T-cell (primary cell): ENCODE measurements at regions not wholly inside any gene's neighbourhood (a gene's known extent, or its start where the extent isn't known, plus 50 kb on each side); places are given as distances from the start of the nearest gene placed in this dataset.

Source experiments
- ATAC-seq, 4 experiments: fragments of 200-7000 bp in 3 of 4; fragments of 150-1000 bp in 1 of 4; cut with Tn5 transposase; replicated peaks in 1 of 4; 1 replicate in 3 of 4; 2 replicates in 1 of 4; pipeline ENCODE4 v1.10.0; 2021; ENCODE audit warnings: moderate library complexity in 3 of 4, mild to moderate bottlenecking in 2 of 4, moderate number of reproducible peaks in 1 of 4
- CTCF ChIA-PET, 2 donors: fragments of 300-600 bp; sonication (Branson Sonifier 250); formaldehyde crosslinking; loops; one replicate each; lab custom pipeline; 2022; ENCODE audit warnings: antibody characterized with exemption in 2 of 2; lab: Charles Lee
- POLR2A ChIA-PET, 2 donors: fragments of 300-600 bp; sonication (Branson Sonifier 250); formaldehyde crosslinking; loops; one replicate each; lab custom pipeline; 2022; ENCODE audit warnings: antibody characterized with exemption in 2 of 2; lab: Charles Lee
- DNase-seq, 35 experiments: peaks; one replicate each; pipeline versions ENCODE4 v3.0.0 to v3.0.0-alpha.2; 2013 to 2023
- H3K27ac ChIP-seq: one replicate; pipeline ENCODE4 v1.5.1; 2013; ENCODE audit warnings: low read length
- H3K27me3 ChIP-seq, 2 experiments: replicated peaks in 1 of 2; 1 replicate in 1 of 2; 2 replicates in 1 of 2; pipeline versions ENCODE4 v1.6.1 to v1.7.0; 2013; ENCODE audit warnings: low read length in 1 of 2, mixed read lengths in 1 of 2; ENCODE audit not compliant: control insufficient read depth in 2 of 2, insufficient read depth in 2 of 2; ENCODE audit errors: extremely low read depth in 1 of 2
- H3K36me3 ChIP-seq, 2 donors: 1 replicate in 1 of 2; 2 replicates in 1 of 2; pipeline versions ENCODE4 v1.6.1 to v1.7.0; 2013; ENCODE audit warnings: low read length in 1 of 2; ENCODE audit not compliant: control insufficient read depth in 2 of 2, insufficient read depth in 1 of 2; ENCODE audit errors: extremely low read depth in 1 of 2
- H3K4me1 ChIP-seq, 2 experiments: 1 replicate in 1 of 2; 2 replicates in 1 of 2; pipeline versions ENCODE4 v1.6.1 to v1.7.0; 2013; ENCODE audit warnings: low read length in 2 of 2, mixed read lengths in 1 of 2; ENCODE audit not compliant: insufficient read depth in 2 of 2, control insufficient read depth in 1 of 2; ENCODE audit errors: extremely low read depth in 1 of 2
- H3K4me3 ChIP-seq, 2 donors: 1 replicate in 1 of 2; 2 replicates in 1 of 2; pipeline versions ENCODE4 v1.5.1 to v1.7.0; 2013; ENCODE audit warnings: mild to moderate bottlenecking in 2 of 2, low read length in 1 of 2, moderate library complexity in 1 of 2; ENCODE audit not compliant: control insufficient read depth in 1 of 2; ENCODE audit errors: extremely low read depth in 1 of 2
- H3K9me3 ChIP-seq: 2 replicates; pipeline ENCODE4 v1.7.0; 2013
- H3K27ac Mint-ChIP-seq, 2 donors: one replicate each; pipeline ENCODE4 v1.8.0; 2020 to 2021; ENCODE audit warnings: mild to moderate bottlenecking in 2 of 2, mixed read lengths in 2 of 2
- H3K27me3 Mint-ChIP-seq, 2 donors: one replicate each; pipeline ENCODE4 v1.8.0; 2021 to 2022; ENCODE audit warnings: mixed read lengths in 2 of 2
- H3K36me3 Mint-ChIP-seq: one replicate; pipeline ENCODE4 v1.8.0; 2021; ENCODE audit warnings: mixed read lengths
- H3K4me1 Mint-ChIP-seq, 3 donors: one replicate each; pipeline ENCODE4 v1.8.0; 2020 to 2022; ENCODE audit warnings: mixed read lengths in 3 of 3, mild to moderate bottlenecking in 1 of 3
- H3K4me3 Mint-ChIP-seq, 3 donors: one replicate each; pipeline ENCODE4 v1.8.0; 2020 to 2022; ENCODE audit warnings: mild to moderate bottlenecking in 3 of 3, mixed read lengths in 3 of 3, moderate library complexity in 3 of 3
- H3K9me3 Mint-ChIP-seq, 3 donors: one replicate each; pipeline ENCODE4 v1.8.0; 2020 to 2022; ENCODE audit warnings: mixed read lengths in 3 of 3
- WGBS: methylation state at CpG from one replicate; pipeline ENCODE4 v1.1.5; 2013; ENCODE audit warnings: missing lambda C conversion rate; ENCODE audit not compliant: insufficient coverage; 5-methylcytosine and 5-hydroxymethylcytosine counted together

- H3K4me1 Mint-ChIP-seq, result no peaks in the 10 kb centered on the region
- no peaks in the 10 kb centered on the region for H3K36me3 Mint-ChIP-seq
- no CpG with 5 or more reads among the region's 4 CpGs for WGBS
- no peaks in the 10 kb centered on the region for H3K27me3 ChIP-seq
- no peak overlapping the region for H3K4me3 Mint-ChIP-seq
- H3K36me3 ChIP-seq, result no peaks in the 10 kb centered on the region
- no peak overlapping the region for H3K27ac ChIP-seq
- no peak for DNase-seq
- H3K4me1 ChIP-seq, result no peaks in the 10 kb centered on the region
- H3K9me3 ChIP-seq, result no peaks in the 10 kb centered on the region
- ATAC-seq, result no peak
- no peaks in the 10 kb centered on the region for H3K9me3 Mint-ChIP-seq
- ChIA-PET CTCF (no interaction called here), POLR2A (no interaction called here)
- no peak overlapping the region for H3K4me3 ChIP-seq
- H3K27me3 Mint-ChIP-seq, result no peaks in the 10 kb centered on the region
- no peak overlapping the region for H3K27ac Mint-ChIP-seq
These were observed 302.6 kb upstream of the MC4R start for GRCh38 chr18:60675126-60675525.

GRCh38 chr18:60675801-60676200 lies 303.2 kb upstream of the MC4R start:
- no peaks in the 10 kb centered on the region for H3K4me1 ChIP-seq

GRCh38 chr18:60676815-60677214 lies 304.2 kb upstream of the MC4R start:
- Mint-ChIP-seq H3K9me3 (peaks cover 0 to 2% (median 2%) of the 10 kb centered on the region in 3 donors), H3K27ac (no peak overlapping the region), H3K36me3 (no peaks in the 10 kb centered on the region), H3K27me3 (no peaks in the 10 kb centered on the region), H3K4me3 (no peak overlapping the region), H3K4me1 (no peaks in the 10 kb centered on the region)
- Histone ChIP-seq H3K9me3 (no peaks in the 10 kb centered on the region), H3K4me3 (no peak overlapping the region), H3K4me1 (no peaks in the 10 kb centered on the region), H3K27me3 (no peaks in the 10 kb centered on the region), H3K36me3 (no peaks in the 10 kb centered on the region), H3K27ac (no peak overlapping the region)
- ChIA-PET POLR2A (no interaction called here), CTCF (no interaction called here)
- 72% methylated on average over 3 of the region's 4 CpGs for WGBS
- ATAC-seq (no peak), DNase-seq (no peak)

More at GRCh38 chr18:60675801-60676200, 303.2 kb upstream of the MC4R start:
- ChIA-PET CTCF (no interaction called here), POLR2A (no interaction called here)
- H3K36me3 ChIP-seq, result no peaks in the 10 kb centered on the region
- H3K4me3 Mint-ChIP-seq, result no peak overlapping the region
- no peak overlapping the region for H3K27ac Mint-ChIP-seq
- H3K9me3 Mint-ChIP-seq, result no peaks in the 10 kb centered on the region
- WGBS, result no CpG with 5 or more reads among the region's 2 CpGs
- H3K4me1 Mint-ChIP-seq, result no peaks in the 10 kb centered on the region
- no peak overlapping the region for H3K27ac ChIP-seq
- no peak overlapping the region for H3K4me3 ChIP-seq
- DNase-seq (no peak), ATAC-seq (no peak)
- no peaks in the 10 kb centered on the region for H3K27me3 ChIP-seq
- no peaks in the 10 kb centered on the region for H3K27me3 Mint-ChIP-seq
- no peaks in the 10 kb centered on the region for H3K36me3 Mint-ChIP-seq
- no peaks in the 10 kb centered on the region for H3K9me3 ChIP-seq

GRCh38 chr18:60684843-60685513 lies 312.4 kb upstream of the MC4R start:
- Histone ChIP-seq H3K9me3 (no peaks in the 10 kb centered on the region), H3K4me1 (no peaks in the 10 kb centered on the region), H3K27me3 (no peaks in the 10 kb centered on the region), H3K4me3 (no peak overlapping the region), H3K36me3 (no peaks in the 10 kb centered on the region), H3K27ac (no peak overlapping the region)
- no peak for ATAC-seq
- H3K9me3 Mint-ChIP-seq, result peaks cover 0 to 4% (median 4%) of the 10 kb centered on the region in 3 donors
- 67% methylated on average over 3 of the region's 6 CpGs for WGBS
- H3K27me3 Mint-ChIP-seq, result no peaks in the 10 kb centered on the region
- ChIA-PET POLR2A (no interaction called here), CTCF (no interaction called here)
- no peaks in the 10 kb centered on the region for H3K4me1 Mint-ChIP-seq
- no peaks in the 10 kb centered on the region for H3K36me3 Mint-ChIP-seq
- no peak for DNase-seq
- H3K27ac Mint-ChIP-seq, result no peak overlapping the region
- no peak overlapping the region for H3K4me3 Mint-ChIP-seq

GRCh38 chr18:60686142-60686541 lies 313.6 kb upstream of the MC4R start:
- no peaks in the 10 kb centered on the region for H3K27me3 ChIP-seq
- H3K4me1 Mint-ChIP-seq, result no peaks in the 10 kb centered on the region
- no peaks in the 10 kb centered on the region for H3K4me1 ChIP-seq
- no peaks in the 10 kb centered on the region for H3K36me3 ChIP-seq
- ChIA-PET CTCF (no interaction called here), POLR2A (interaction anchor here in 1 of 2 donors (0.6 kb wide), 1 partner anchor 428 kb away, joined by 4 read pairs; no protein-coding TSS in a partner anchor)
- H3K27ac Mint-ChIP-seq, result no peak overlapping the region
- no peak overlapping the region for H3K27ac ChIP-seq
- no peaks in the 10 kb centered on the region for H3K36me3 Mint-ChIP-seq
- WGBS, result 82% methylated on average over 3 of the region's 3 CpGs
- ATAC-seq (no peak), DNase-seq (no peak)
- H3K9me3 Mint-ChIP-seq, result peaks cover 0 to 4% (median 4%) of the 10 kb centered on the region in 3 donors
- H3K27me3 Mint-ChIP-seq, result no peaks in the 10 kb centered on the region
- no peak overlapping the region for H3K4me3 ChIP-seq
- no peaks in the 10 kb centered on the region for H3K9me3 ChIP-seq
- H3K4me3 Mint-ChIP-seq, result no peak overlapping the region

GRCh38 chr18:60691061-60691460 lies 318.5 kb upstream of the MC4R start:
- ChIA-PET POLR2A (no interaction called here), CTCF (no interaction called here)
- H3K36me3 ChIP-seq, result no peaks in the 10 kb centered on the region
- no peak for DNase-seq
- no peaks in the 10 kb centered on the region for H3K27me3 Mint-ChIP-seq
- no peaks in the 10 kb centered on the region for H3K36me3 Mint-ChIP-seq
- no peaks in the 10 kb centered on the region for H3K9me3 ChIP-seq
- H3K4me1 Mint-ChIP-seq, result no peaks in the 10 kb centered on the region
- H3K27ac ChIP-seq, result no peak overlapping the region
- no peak overlapping the region for H3K4me3 ChIP-seq
- H3K27me3 ChIP-seq, result no peaks in the 10 kb centered on the region
- no peak for ATAC-seq
- H3K4me3 Mint-ChIP-seq, result no peak overlapping the region
- H3K9me3 Mint-ChIP-seq, result peaks cover 0 to 7% (median 3%) of the 10 kb centered on the region in 3 donors
- no peak overlapping the region for H3K27ac Mint-ChIP-seq
- H3K4me1 ChIP-seq, result no peaks in the 10 kb centered on the region

DNA sequence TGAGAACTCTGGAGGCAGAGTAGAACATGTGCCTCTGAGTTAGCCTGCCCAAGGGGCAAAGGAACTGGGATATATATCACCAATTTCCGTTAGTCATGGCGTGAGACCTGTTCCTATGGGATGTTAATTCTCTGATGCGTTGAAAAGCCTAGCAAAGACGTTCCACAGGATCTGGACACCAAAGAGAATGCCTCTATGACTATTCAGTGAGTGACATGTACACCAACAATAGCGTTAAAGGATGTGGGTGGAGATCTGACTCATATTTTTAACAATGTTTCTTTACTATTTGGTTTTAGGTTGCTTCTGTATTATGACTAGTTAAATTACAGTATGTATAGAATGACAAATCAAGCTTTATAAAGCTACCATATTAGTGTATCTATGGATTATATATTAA lies 320.9 kb upstream of the MC4R start:
- ATAC-seq, result no peak
- POLR2A ChIA-PET, result no interaction called here
- 67% methylated on average over 2 of the region's 5 CpGs for WGBS

More for the DNA sequence above, 320.9 kb upstream of the MC4R start:
- no peak for DNase-seq
- peaks cover 0 to 5% (median 3%) of the 10 kb centered on the region in 3 donors for H3K9me3 Mint-ChIP-seq
- H3K4me1 Mint-ChIP-seq, result no peaks in the 10 kb centered on the region
- Histone ChIP-seq H3K36me3 (no peaks in the 10 kb centered on the region), H3K9me3 (no peaks in the 10 kb centered on the region), H3K4me1 (no peaks in the 10 kb centered on the region), H3K4me3 (no peak overlapping the region), H3K27me3 (no peaks in the 10 kb centered on the region), H3K27ac (no peak overlapping the region)
- CTCF ChIA-PET, result no interaction called here
- no peak overlapping the region for H3K27ac Mint-ChIP-seq
- no peaks in the 10 kb centered on the region for H3K36me3 Mint-ChIP-seq
- no peaks in the 10 kb centered on the region for H3K27me3 Mint-ChIP-seq
- H3K4me3 Mint-ChIP-seq, result no peak overlapping the region
